DOHH2 (cell line): ENCODE measurements at regions not wholly inside any gene's neighbourhood (a gene's known extent, or its start where the extent isn't known, plus 50 kb on each side); places are given as distances from the start of the nearest gene placed in this dataset.

ENCODE experiments used
- CTCF ChIP-seq: fragments of 200-600 bp; sonication (generic); IDR thresholded peaks from one replicate; pipeline ENCODE4 v1.5.1; 2014; ENCODE audit warnings: antibody characterized with exemption, mild to moderate bottlenecking, low read depth, low read length; ENCODE audit not compliant: poor library complexity, severe bottlenecking
- EZH2phosphoT487 ChIP-seq: fragments of 200-600 bp; sonication (generic); IDR thresholded peaks from 2 replicates; pipeline ENCODE4 v1.6.1; 2017; ENCODE audit warnings: borderline replicate concordance, mild to moderate bottlenecking, antibody characterized with exemption, low read length, moderate library complexity, mixed read lengths

DNA sequence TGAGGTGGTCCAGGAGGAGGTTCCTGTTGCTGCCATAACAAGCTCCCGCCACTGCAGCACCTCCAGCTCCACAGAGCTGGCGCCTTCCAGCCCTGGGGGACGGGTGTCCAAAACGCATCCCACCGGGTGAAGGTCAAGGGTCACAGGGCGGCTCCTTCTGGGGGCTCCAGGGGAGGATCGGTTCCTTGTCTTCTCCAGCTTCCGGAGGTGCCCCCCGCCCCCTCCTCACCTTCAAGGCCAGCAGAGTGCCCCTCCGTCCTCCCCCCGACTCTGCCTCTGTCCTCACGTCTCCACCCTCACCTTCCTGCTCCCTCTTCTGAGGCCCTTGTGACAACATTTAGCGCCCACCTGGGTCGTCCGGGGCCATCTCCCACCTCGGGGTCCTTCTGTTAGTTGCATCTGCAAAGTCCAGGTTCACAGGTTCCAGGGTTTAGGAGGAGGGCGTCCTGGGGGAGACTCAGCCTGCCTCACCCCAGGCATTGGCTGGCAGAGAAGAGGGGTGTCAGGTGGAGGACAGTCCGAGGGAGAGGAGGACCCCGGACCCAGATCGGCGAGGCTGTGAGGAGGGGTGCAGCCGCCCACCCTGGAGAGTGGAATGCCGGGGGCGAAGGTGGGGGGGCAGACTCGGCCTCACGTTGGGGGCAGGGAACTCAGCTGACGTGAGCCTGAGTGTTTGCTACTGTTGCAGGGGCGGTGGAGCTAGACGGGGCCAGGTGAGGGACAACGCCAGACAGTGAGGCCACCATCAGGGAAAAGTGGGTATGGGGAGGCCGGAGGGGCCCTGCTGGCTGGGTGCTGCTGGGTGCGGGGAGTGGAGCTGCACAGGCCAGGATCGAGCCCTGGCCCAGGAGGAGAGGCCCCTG, 205.5 kb upstream of the C14orf180 start:
- TF ChIP-seq EZH2phosphoT487 (no peak), CTCF (no peak)
